GM23338 (cell line): ENCODE measurements at regions not wholly inside any gene's neighbourhood (a gene's known extent, or its start where the extent isn't known, plus 50 kb on each side); places are given as distances from the start of the nearest gene placed in this dataset.

ENCODE experiments used
- ATAC-seq: fragments of 200-7000 bp; cut with Tn5 transposase; 3 replicates; pipeline ENCODE4 v1.9.1; 2020
- DNase-seq: peaks from one replicate; pipeline ENCODE4 v3.0.0-alpha.2; 2015; ENCODE audit warnings: low spot score
- H2AFZ ChIP-seq: fragments of 200-600 bp; sonication (generic); 2 replicates; pipeline ENCODE4 v1.8.0; 2016; ENCODE audit warnings: antibody characterized with exemption, mild to moderate bottlenecking, moderate library complexity
- H3F3A ChIP-seq: fragments of 200-600 bp; sonication (generic); replicated peaks from 2 replicates; pipeline ENCODE4 v1.8.0; 2017; ENCODE audit warnings: antibody characterized with exemption, mixed run types, low read depth
- H3K27ac ChIP-seq: fragments of 200-600 bp; sonication (generic); 2 replicates; pipeline ENCODE4 v1.6.1; 2016; ENCODE audit warnings: low read depth
- H3K27me3 ChIP-seq: fragments of 200-600 bp; sonication (generic); 2 replicates; pipeline ENCODE4 v1.8.0; 2016; ENCODE audit warnings: mild to moderate bottlenecking, mixed run types, moderate library complexity; ENCODE audit not compliant: insufficient read depth
- H3K36me3 ChIP-seq: fragments of 200-600 bp; sonication (generic); 2 replicates; pipeline ENCODE4 v1.8.0; 2016; ENCODE audit warnings: mild to moderate bottlenecking; ENCODE audit not compliant: insufficient read depth
- H3K4me1 ChIP-seq: fragments of 200-600 bp; sonication (generic); 2 replicates; pipeline ENCODE4 v1.8.0; 2016; ENCODE audit warnings: mild to moderate bottlenecking, moderate library complexity; ENCODE audit not compliant: insufficient read depth
- H3K4me2 ChIP-seq: fragments of 200-600 bp; sonication (generic); 2 replicates; pipeline ENCODE4 v1.7.1; 2017; ENCODE audit warnings: mixed run types
- H3K4me3 ChIP-seq: fragments of 200-600 bp; sonication (generic); 2 replicates; pipeline ENCODE4 v1.6.1; 2016; ENCODE audit warnings: mixed run types
- H3K79me2 ChIP-seq: fragments of 200-600 bp; sonication (generic); replicated peaks from 2 replicates; pipeline ENCODE4 v1.8.0; 2017; ENCODE audit warnings: mild to moderate bottlenecking; ENCODE audit not compliant: insufficient read depth
- H3K9me2 ChIP-seq: fragments of 200-600 bp; sonication (generic); 2 replicates; pipeline ENCODE4 v1.8.0; 2017; ENCODE audit not compliant: insufficient read depth
- H4K20me1 ChIP-seq: fragments of 200-600 bp; sonication (generic); replicated peaks from 2 replicates; pipeline ENCODE4 v1.8.0; 2017; ENCODE audit warnings: mild to moderate bottlenecking; ENCODE audit not compliant: insufficient read depth
- H3K27ac Mint-ChIP-seq: 2 replicates; pipeline ENCODE4 v1.8.0; 2020; ENCODE audit warnings: inconsistent platforms, mild to moderate bottlenecking, moderate library complexity, mixed read lengths
- H3K27me3 Mint-ChIP-seq: 3 replicates; pipeline ENCODE4 v1.8.0; 2022; ENCODE audit warnings: low read depth, mild to moderate bottlenecking, moderate library complexity, mixed read lengths, inconsistent platforms; ENCODE audit not compliant: insufficient read depth, poor library complexity
- H3K36me3 Mint-ChIP-seq: 3 replicates; pipeline ENCODE4 v1.8.0; 2021; ENCODE audit warnings: low read depth, mild to moderate bottlenecking, inconsistent platforms, moderate library complexity, mixed read lengths
- H3K4me1 Mint-ChIP-seq: 3 replicates; pipeline ENCODE4 v1.8.0; 2020; ENCODE audit warnings: mild to moderate bottlenecking, inconsistent platforms, mixed read lengths
- H3K4me3 Mint-ChIP-seq: 3 replicates; pipeline ENCODE4 v1.8.0; 2021; ENCODE audit warnings: moderate library complexity, mild to moderate bottlenecking, inconsistent platforms, mixed read lengths
- H3K9me3 Mint-ChIP-seq: 3 replicates; pipeline ENCODE4 v1.8.0; 2020; ENCODE audit warnings: moderate library complexity, mild to moderate bottlenecking, inconsistent platforms, mixed read lengths
- CREB1 ChIP-seq: fragments of 250-450 bp; sonication (Bioruptor Pico); IDR thresholded peaks from 2 replicates; pipeline ENCODE4 v1.5.0; 2020; ENCODE audit warnings: low read depth, mild to moderate bottlenecking, moderate library complexity
- CTCF ChIP-seq, 2 experiments: fragments of 200-600 bp in 1 of 2; sonication (generic) in 1 of 2; conservative IDR thresholded peaks; 2 replicates each; pipeline versions ENCODE4 v1.5.1 to v1.6.1; 2016 to 2017; ENCODE audit warnings: antibody characterized with exemption in 2 of 2, low read depth in 2 of 2, mild to moderate bottlenecking in 2 of 2, moderate library complexity in 1 of 2
- ETS1 ChIP-seq: IDR thresholded peaks from 2 replicates; pipeline ENCODE4 v1.6.1; 2016; ENCODE audit warnings: antibody characterized with exemption
- EZH2 ChIP-seq: fragments of 200-600 bp; sonication (generic); IDR thresholded peaks from one replicate; pipeline ENCODE4 v1.8.0; 2017; ENCODE audit warnings: antibody characterized with exemption, mild to moderate bottlenecking, low read depth; ENCODE audit not compliant: unreplicated experiment
- NANOG ChIP-seq: IDR thresholded peaks from 2 replicates; pipeline ENCODE4 v1.6.1; 2016; ENCODE audit warnings: antibody characterized with exemption, borderline replicate concordance
- POLR2AphosphoS5 ChIP-seq: IDR thresholded peaks from 2 replicates; pipeline ENCODE4 v1.6.1; 2016; ENCODE audit warnings: antibody characterized with exemption, low read depth
- STAT1 ChIP-seq: IDR thresholded peaks from one replicate; pipeline ENCODE4 v1.6.1; 2016; ENCODE audit warnings: antibody characterized with exemption; ENCODE audit not compliant: unreplicated experiment
- ZNF114 ChIP-seq: fragments of 250-450 bp; sonication (Bioruptor Pico); IDR thresholded peaks from 2 replicates; pipeline ENCODE4 v1.5.0; 2020; ENCODE audit warnings: mild to moderate bottlenecking, moderate library complexity
- ZNF462 ChIP-seq: fragments of 250-450 bp; sonication (Bioruptor Pico); IDR thresholded peaks from 2 replicates; pipeline ENCODE4 v1.5.0; 2020; ENCODE audit warnings: mild to moderate bottlenecking, moderate library complexity

- no peaks in the 10 kb centered on the region for H3K36me3 Mint-ChIP-seq
- H3K9me2 ChIP-seq, result no peaks in the 10 kb centered on the region
- H3K27ac ChIP-seq, result no peak overlapping the region
- H3K9me3 Mint-ChIP-seq, result no peaks in the 10 kb centered on the region
- no peak overlapping the region for H3K4me2 ChIP-seq
- H3K27ac Mint-ChIP-seq, result no peak overlapping the region
- no peak overlapping the region for H3K4me3 ChIP-seq
- H2AFZ ChIP-seq, result no peak overlapping the region
- peaks cover 17% of the 10 kb centered on the region for H3K4me1 ChIP-seq
- H3K4me3 Mint-ChIP-seq, result no peak overlapping the region
- no peak for ATAC-seq
- peaks cover 20% of the 10 kb centered on the region for H3K4me1 Mint-ChIP-seq
- DNase-seq, result no peak
- TF ChIP-seq ZNF462 (CRISPR knock-in tag), result no peak
- TF ChIP-seq EZH2, result no peak
- TF ChIP-seq POLR2AphosphoS5, result no peak
- peaks cover 24% of the 10 kb centered on the region for H3K27me3 Mint-ChIP-seq
- no peaks in the 10 kb centered on the region for H3K79me2 ChIP-seq
- no peaks in the 10 kb centered on the region for H3F3A ChIP-seq
- no peaks in the 10 kb centered on the region for H3K36me3 ChIP-seq
- H3K27me3 ChIP-seq, result peaks cover 6% of the 10 kb centered on the region; the same call in 1 of the 2 replicates
- H4K20me1 ChIP-seq, result no peaks in the 10 kb centered on the region
Measured at GRCh38 chr12:59937148-59937547, 341.3 kb downstream of the SLC16A7 start.

GRCh38 chr12:59938190-59938962 lies 342.5 kb downstream of the SLC16A7 start:
- Mint-ChIP-seq H3K4me1 (peaks cover 20% of the 10 kb centered on the region), H3K9me3 (no peaks in the 10 kb centered on the region), H3K36me3 (no peaks in the 10 kb centered on the region), H3K4me3 (no peak overlapping the region), H3K27me3 (peaks cover 24% of the 10 kb centered on the region), H3K27ac (no peak overlapping the region)
- Histone ChIP-seq H3K79me2 (no peaks in the 10 kb centered on the region), H3K4me3 (no peak overlapping the region), H3K27ac (no peak overlapping the region), H3K9me2 (no peaks in the 10 kb centered on the region), H3K4me2 (no peak overlapping the region), H2AFZ (no peak overlapping the region), H3K27me3 (peaks cover 6% of the 10 kb centered on the region; the same call in 1 of the 2 replicates), H3F3A (no peaks in the 10 kb centered on the region), H3K4me1 (peaks cover 17% of the 10 kb centered on the region), H4K20me1 (no peaks in the 10 kb centered on the region), H3K36me3 (no peaks in the 10 kb centered on the region)
- DNase-seq (peak; percentile 25), ATAC-seq (peak; percentile 88)
- no peak for TF ChIP-seq NANOG
- TF ChIP-seq ZNF114, result no peak
- no peak for TF ChIP-seq POLR2AphosphoS5
- no peak for TF ChIP-seq STAT1
- TF ChIP-seq CREB1 (CRISPR knock-in tag), result no peak
- no peak for TF ChIP-seq CTCF (conservative IDR thresholded peaks at IDR 0.05; ENCODE audit: low read depth in 2 of 2)
- TF ChIP-seq ETS1, result no peak
